ENCODE measurements at regions not wholly inside any gene's neighbourhood (a gene's known extent, or its start where the extent isn't known, plus 50 kb on each side); places are given as distances from the start of the nearest gene placed in this dataset.

GRCh38 chr11:37533087-37533486, 935.1 kb upstream of the RAG2 start:
- no peak for TF ChIP-seq CTCF (IDR thresholded peaks at IDR 0.05; ENCODE audit: low read depth, low read length)
- no peak overlapping the region for H3K4me3 ChIP-seq (ENCODE audit: low read depth, low read length)

- no peak overlapping the region for H3K4me3 ChIP-seq (ENCODE audit: low read depth, low read length)
- TF ChIP-seq CTCF (IDR thresholded peaks at IDR 0.05; ENCODE audit: low read depth, low read length) = no peak
Observed at GRCh38 chr11:37532271-37532670, 934.2 kb upstream of the RAG2 start.

GRCh38 chr11:37527545-37527944, 929.5 kb upstream of the RAG2 start:
- TF ChIP-seq CTCF (IDR thresholded peaks at IDR 0.05; ENCODE audit: low read depth, low read length) = no peak
- H3K4me3 ChIP-seq (ENCODE audit: low read depth, low read length) = no peak overlapping the region

- no peak for TF ChIP-seq CTCF (IDR thresholded peaks at IDR 0.05; ENCODE audit: low read depth, low read length)
- H3K4me3 ChIP-seq (ENCODE audit: low read depth, low read length) = no peak overlapping the region
Observed at GRCh38 chr11:37525336-37525735, 927.3 kb upstream of the RAG2 start.

GRCh38 chr11:37519781-37520180, 921.7 kb upstream of the RAG2 start:
- TF ChIP-seq CTCF (IDR thresholded peaks at IDR 0.05; ENCODE audit: low read depth, low read length) = no peak
- H3K4me3 ChIP-seq (ENCODE audit: low read depth, low read length) = no peak overlapping the region

GRCh38 chr11:37512156-37512780, 914.2 kb upstream of the RAG2 start:
- no peak overlapping the region for H3K4me3 ChIP-seq (ENCODE audit: low read depth, low read length)
- TF ChIP-seq CTCF (IDR thresholded peaks at IDR 0.05; ENCODE audit: low read depth, low read length) = no peak

- H3K4me3 ChIP-seq (ENCODE audit: low read depth, low read length) = no peak overlapping the region
- TF ChIP-seq CTCF (IDR thresholded peaks at IDR 0.05; ENCODE audit: low read depth, low read length) = no peak
Observed at GRCh38 chr11:37511425-37511933, 913.4 kb upstream of the RAG2 start.

Data from WI38 (cell line).